K562 (cell line): ENCODE measurements at regions not wholly inside any gene's neighbourhood (a gene's known extent, or its start where the extent isn't known, plus 50 kb on each side); places are given as distances from the start of the nearest gene placed in this dataset.

Source experiments
- ATAC-seq: fragments of 200-7000 bp; cut with Tn5 transposase; 3 replicates; pipeline ENCODE4 v1.9.1; 2020; ENCODE audit warnings: moderate library complexity
- BruUV-seq: library from RNA; stranded (reverse); fragments of 400-500 nt; replicated peaks from 2 replicates; lab custom pipeline; 2021; lab: Mats Ljungman, UMichigan
- CTCF ChIA-PET: fragments of 300-600 bp; formaldehyde crosslinking; extraction: SDS; loops from one replicate; lab custom pipeline; 2021; ENCODE audit warnings: low intra/inter-chr PET ratio; lab: Yijun Ruan, JAX
- POLR2A ChIA-PET: fragments of 300-600, 350-650 bp; sonication (Branson Sonifier 250); formaldehyde crosslinking; extraction: SDS; loops from one replicate; lab custom pipeline; 2021; ENCODE audit warnings: antibody characterized with exemption, inconsistent platforms; lab: Yijun Ruan, JAX
- DNase-seq, 4 experiments: peaks; one replicate each; pipeline versions ENCODE4 v3.0.0 to v3.0.0-alpha.2; 2011 to 2018; ENCODE audit warnings: low spot score in 3 of 4, mixed read lengths in 3 of 4; ENCODE audit errors: extremely low read depth in 1 of 4
- FAIRE-seq: peaks from 2 replicates; lab custom pipeline; 2011; peaks lifted over from hg19 to GRCh38; lab: Jason Lieb, UNC
- H2AFZ ChIP-seq: 2 replicates; pipeline ENCODE4 v1.6.0; 2011; ENCODE audit warnings: low read depth, low read length, control low read depth, inconsistent platforms
- H3K27ac ChIP-seq: fragments of 200-600 bp; 3 replicates; pipeline ENCODE4 v1.8.0; 2011; ENCODE audit warnings: low read depth, mild to moderate bottlenecking, control low read depth, inconsistent platforms, low read length, moderate library complexity, mixed read lengths; ENCODE audit errors: extremely low read depth
- H3K27me3 ChIP-seq, 2 experiments: fragments of 300-600 bp in 1 of 2; 2 replicates in 1 of 2; 3 replicates in 1 of 2; pipeline versions ENCODE4 v1.6.0 to v1.8.0; 2011; ENCODE audit warnings: inconsistent platforms in 2 of 2, low read length in 2 of 2, mild to moderate bottlenecking in 1 of 2, mixed read lengths in 1 of 2, moderate library complexity in 1 of 2; ENCODE audit not compliant: control insufficient read depth in 2 of 2, insufficient read depth in 2 of 2
- H3K36me3 ChIP-seq: fragments of 300-600 bp; 3 replicates; pipeline ENCODE4 v1.8.0; 2011; ENCODE audit warnings: mild to moderate bottlenecking, low read length, inconsistent platforms; ENCODE audit not compliant: control insufficient read depth, insufficient read depth
- H3K4me1 ChIP-seq, 2 experiments: fragments of 200-600 bp in 1 of 2; replicated peaks in 1 of 2; 2 replicates in 1 of 2; 3 replicates in 1 of 2; pipeline versions ENCODE4 v1.5.1 to v1.8.0; 2011; ENCODE audit warnings: inconsistent platforms in 2 of 2, low read length in 2 of 2, mild to moderate bottlenecking in 1 of 2, mixed read lengths in 1 of 2, moderate library complexity in 1 of 2; ENCODE audit not compliant: control insufficient read depth in 2 of 2, insufficient read depth in 2 of 2
- H3K4me2 ChIP-seq: 2 replicates; pipeline ENCODE4 v1.6.1; 2011; ENCODE audit warnings: low read length, control low read depth, inconsistent platforms, mixed read lengths; ENCODE audit not compliant: insufficient read depth
- H3K4me3 ChIP-seq: fragments of 200-600 bp; sonication (generic), shearing (Covaris generic); 2 replicates; pipeline ENCODE4 v1.5.1; 2016; ENCODE audit warnings: control low read depth, inconsistent platforms
- H3K79me2 ChIP-seq: fragments of 200-600 bp; 3 replicates; pipeline ENCODE4 v1.8.0; 2011; ENCODE audit warnings: low read length, inconsistent platforms; ENCODE audit not compliant: control insufficient read depth, insufficient read depth
- H3K9ac ChIP-seq, 2 experiments: 2 replicates each; pipeline versions ENCODE4 v1.6.0 to v1.6.1; 2011; ENCODE audit warnings: low read depth in 2 of 2, low read length in 2 of 2, control low read depth in 1 of 2, inconsistent platforms in 1 of 2, mild to moderate bottlenecking in 1 of 2, mixed read lengths in 1 of 2; ENCODE audit not compliant: insufficient read depth in 1 of 2
- H3K9me1 ChIP-seq: one replicate; pipeline ENCODE4 v1.6.0; 2011; ENCODE audit warnings: inconsistent platforms, mild to moderate bottlenecking, low read length, moderate library complexity; ENCODE audit not compliant: control insufficient read depth, insufficient read depth
- H3K9me3 ChIP-seq: replicated peaks from 2 replicates; pipeline ENCODE4 v1.5.1; 2011; ENCODE audit warnings: low read depth, low read length, inconsistent platforms; ENCODE audit not compliant: control insufficient read depth, insufficient read depth
- H4K20me1 ChIP-seq: replicated peaks from 2 replicates; pipeline ENCODE4 v1.6.1; 2011; ENCODE audit warnings: low read length, inconsistent platforms, mixed read lengths; ENCODE audit not compliant: control insufficient read depth, insufficient read depth
- DACH1 ChIP-seq: fragments of 450-650 bp; IDR thresholded peaks from 2 replicates; pipeline ENCODE4 v1.6.1; 2018; ENCODE audit not compliant: partially characterized antibody
- GATAD2A ChIP-seq: fragments of 450-650 bp; IDR thresholded peaks from 2 replicates; pipeline ENCODE4 v1.6.1; 2017
- IFI16 ChIP-seq: fragments of 250-450 bp; sonication (Bioruptor Pico); IDR thresholded peaks from 2 replicates; pipeline ENCODE4 v2.1.2; 2022; ENCODE audit warnings: mild to moderate bottlenecking, inconsistent platforms
- KLF1 ChIP-seq: fragments of 450-650 bp; IDR thresholded peaks from 2 replicates; pipeline ENCODE4 v1.6.1; 2016; ENCODE audit warnings: missing genetic modification characterization, missing compliant biosample characterization
- NFATC3 ChIP-seq: fragments of 450-650 bp; IDR thresholded peaks from 2 replicates; pipeline ENCODE4 v1.6.1; 2017; ENCODE audit warnings: mild to moderate bottlenecking
- SMARCE1 ChIP-seq: fragments of 450-650 bp; IDR thresholded peaks from 2 replicates; pipeline ENCODE4 v1.7.1; 2016; ENCODE audit warnings: mild to moderate bottlenecking
- ZC3H11A ChIP-seq: IDR thresholded peaks from 2 replicates; pipeline ENCODE4 v1.6.1; 2012; ENCODE audit warnings: low read depth, low read length, improper control_type of control experiment
- ZNF165 ChIP-seq: fragments of 250-450 bp; sonication (Bioruptor Pico); IDR thresholded peaks from 2 replicates; pipeline ENCODE4 v1.4.0; 2020; ENCODE audit warnings: borderline replicate concordance
- ZNF695 ChIP-seq: fragments of 450-650 bp; formaldehyde crosslinking; IDR thresholded peaks from 2 replicates; pipeline ENCODE4 v1.4.0; 2020; ENCODE audit warnings: mild to moderate bottlenecking, moderate library complexity
- ZSCAN32 ChIP-seq: fragments of 450-650 bp; formaldehyde crosslinking; IDR thresholded peaks from 2 replicates; pipeline ENCODE4 v1.4.0; 2020; ENCODE audit warnings: mild to moderate bottlenecking, moderate library complexity
- WGBS: fragments of 100-300 bp; shearing (Covaris generic); methylation state at CpG from one replicate; pipeline ENCODE4 v1.1.6; 2016; ENCODE audit warnings: low coverage, mixed read lengths; ENCODE audit not compliant: insufficient coverage; ENCODE audit errors: missing lambda C conversion rate; 5-methylcytosine and 5-hydroxymethylcytosine counted together
- in situ Hi-C: fragments of 300-500 bp; cut with MboI; formaldehyde crosslinking; loops from 4 replicates; pipeline ENCODE4 v1.15.0; 2018; ENCODE audit warnings: inconsistent platforms, mixed read lengths
- intact Hi-C: fragments of 100-400 bp; cut with micrococcal nuclease; formaldehyde crosslinking; loops from 2 replicates; pipeline ENCODE4 v1.14.2; 2022
- TF ChIP-seq, protein P1 (sequence below): fragments of 250-450 bp; sonication (Bioruptor Pico); IDR thresholded peaks from 2 replicates; pipeline ENCODE4 v1.5.0; 2020; ENCODE audit warnings: mild to moderate bottlenecking
- TF ChIP-seq, protein P2 (sequence below), 2 experiments: fragments of 250-450 bp in 1 of 2; fragments of 450-650 bp in 1 of 2; sonication (Bioruptor Pico) in 1 of 2; IDR thresholded peaks; 2 replicates each; pipeline versions ENCODE4 v1.6.1 to v1.8.0; 2016 to 2021; ENCODE audit warnings: mild to moderate bottlenecking in 2 of 2, moderate library complexity in 2 of 2, missing compliant biosample characterization in 1 of 2, missing genetic modification characterization in 1 of 2

- Histone ChIP-seq H3K4me3 (no peak overlapping the region), H3K27me3 (no peaks in the 10 kb centered on the region), H3K79me2 (no peaks in the 10 kb centered on the region), H3K9me1 (no peaks in the 10 kb centered on the region)
- no TSS peak for BruUV-seq
- CTCF ChIA-PET, result no interaction called here
- in situ Hi-C loops, result no loop called here
- TF ChIP-seq NFATC3, result no peak
- TF ChIP-seq, protein P1, sequence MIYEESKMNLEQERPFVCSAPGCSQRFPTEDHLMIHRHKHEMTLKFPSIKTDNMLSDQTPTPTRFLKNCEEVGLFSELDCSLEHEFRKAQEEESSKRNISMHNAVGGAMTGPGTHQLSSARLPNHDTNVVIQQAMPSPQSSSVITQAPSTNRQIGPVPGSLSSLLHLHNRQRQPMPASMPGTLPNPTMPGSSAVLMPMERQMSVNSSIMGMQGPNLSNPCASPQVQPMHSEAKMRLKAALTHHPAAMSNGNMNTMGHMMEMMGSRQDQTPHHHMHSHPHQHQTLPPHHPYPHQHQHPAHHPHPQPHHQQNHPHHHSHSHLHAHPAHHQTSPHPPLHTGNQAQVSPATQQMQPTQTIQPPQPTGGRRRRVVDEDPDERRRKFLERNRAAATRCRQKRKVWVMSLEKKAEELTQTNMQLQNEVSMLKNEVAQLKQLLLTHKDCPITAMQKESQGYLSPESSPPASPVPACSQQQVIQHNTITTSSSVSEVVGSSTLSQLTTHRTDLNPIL (CRISPR knock-in tag), result no peak
- TF ChIP-seq SMARCE1, result no peak
- no peak for TF ChIP-seq DACH1
- no peak for TF ChIP-seq IFI16 (CRISPR knock-in tag)
- no peak for TF ChIP-seq ZC3H11A
- TF ChIP-seq, protein P2, sequence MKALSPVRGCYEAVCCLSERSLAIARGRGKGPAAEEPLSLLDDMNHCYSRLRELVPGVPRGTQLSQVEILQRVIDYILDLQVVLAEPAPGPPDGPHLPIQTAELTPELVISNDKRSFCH (CRISPR knock-in tag; IDR thresholded peaks at IDR 0.05), result no peak
- TF ChIP-seq, protein P2 (tag; IDR thresholded peaks at IDR 0.05), result no peak
- no peak for TF ChIP-seq ZSCAN32 (CRISPR knock-in tag)
- TF ChIP-seq GATAD2A, result no peak
- TF ChIP-seq KLF1, result no peak
- TF ChIP-seq ZNF165 (CRISPR knock-in tag), result no peak
- TF ChIP-seq ZNF695 (CRISPR knock-in tag), result no peak
- TF ChIP-seq, all 486 proteins: peak for 0
- Histone ChIP-seq H3K4me1 (no peaks in the 10 kb centered on the region), H3K36me3 (no peaks in the 10 kb centered on the region), H3K9me3 (0 out of 2 replicates have a peak, but pooled peaks cover 1% of the 10 kb centered on the region), H4K20me1 (no peaks in the 10 kb centered on the region), H2AFZ (no peak overlapping the region), H3K27ac (no peak overlapping the region), H3K9ac (no peak overlapping the region), H3K4me2 (no peak overlapping the region)
- WGBS, result 0% methylated on average over 1 of the region's 1 CpG
- no peak for DNase-seq
- no peak for ATAC-seq
- intact Hi-C loops, result no loop called here
- FAIRE-seq, result no peak
- POLR2A ChIA-PET, result no interaction called here
Measured at GRCh38 chr3:174477491-174477890, 381.6 kb upstream of the NAALADL2 start.
